BE2C (cell line): ENCODE measurements at regions not wholly inside any gene's neighbourhood (a gene's known extent, or its start where the extent isn't known, plus 50 kb on each side); places are given as distances from the start of the nearest gene placed in this dataset.
"Not testable (repeated sequence)": the region's sequence is repeated elsewhere in the genome, so short reads cannot be mapped to it uniquely, and the experiment has no call there.

Experiments
- DNase-seq: peaks from one replicate; pipeline ENCODE4 v3.0.0-alpha.2; 2020
- H3K27me3 ChIP-seq: fragments of 250-450 bp; sonication (Bioruptor Pico); 2 replicates; pipeline ENCODE4 v1.5.1; 2020; ENCODE audit warnings: mild to moderate bottlenecking
- H3K36me3 ChIP-seq: fragments of 250-450 bp; sonication (Bioruptor Pico); 2 replicates; pipeline ENCODE4 v1.5.1; 2020; ENCODE audit warnings: mild to moderate bottlenecking
- H3K4me1 ChIP-seq: fragments of 250-450 bp; sonication (Bioruptor Pico); 2 replicates; pipeline ENCODE4 v1.5.1; 2020
- H3K4me3 ChIP-seq: 2 replicates; pipeline ENCODE4 v1.5.1; 2011; ENCODE audit warnings: low read depth, low read length
- H3K9me3 ChIP-seq: fragments of 250-450 bp; sonication (Bioruptor Pico); 2 replicates; pipeline ENCODE4 v1.5.1; 2020
- CTCF ChIP-seq: IDR thresholded peaks from 2 replicates; pipeline ENCODE4 v1.5.1; 2012; ENCODE audit warnings: mild to moderate bottlenecking, low read depth, low read length

- H3K4me3 ChIP-seq: no peak overlapping the region
- no peaks in the 10 kb centered on the region for H3K27me3 ChIP-seq
- H3K36me3 ChIP-seq: no peaks in the 10 kb centered on the region
- no peak for DNase-seq
- TF ChIP-seq CTCF: no peak
- H3K9me3 ChIP-seq: no peaks in the 10 kb centered on the region
- H3K4me1 ChIP-seq: no peaks in the 10 kb centered on the region; the same call in 1 of the 2 replicates
Measured at GRCh38 chr11:116044520-116044919, 540.3 kb upstream of the CADM1 start.

- Histone ChIP-seq H3K4me3 (no peak overlapping the region), H3K9me3 (no peaks in the 10 kb centered on the region), H3K27me3 (no peaks in the 10 kb centered on the region), H3K36me3 (no peaks in the 10 kb centered on the region), H3K4me1 (no peaks in the 10 kb centered on the region; the same call in 1 of the 2 replicates)
- DNase-seq: no peak
- no peak for TF ChIP-seq CTCF
Measured at GRCh38 chr11:116043857-116044256, 539.6 kb upstream of the CADM1 start.

GRCh38 chr11:116043059-116043458, 538.8 kb upstream of the CADM1 start:
- H3K27me3 ChIP-seq, H3K4me1 ChIP-seq, H3K9me3 ChIP-seq, H3K36me3 ChIP-seq, DNase-seq, H3K4me3 ChIP-seq: not testable (repeated sequence)

GRCh38 chr11:116042146-116042545, 537.9 kb upstream of the CADM1 start:
- no peaks in the 10 kb centered on the region; the same call in none of the 2 replicates for H3K4me1 ChIP-seq
- no peak for DNase-seq
- no peaks in the 10 kb centered on the region for H3K9me3 ChIP-seq
- no peak overlapping the region for H3K4me3 ChIP-seq
- TF ChIP-seq CTCF: no peak
- H3K36me3 ChIP-seq: no peaks in the 10 kb centered on the region
- H3K27me3 ChIP-seq: no peaks in the 10 kb centered on the region

- H3K4me1 ChIP-seq: peaks cover 17% of the 10 kb centered on the region
- H3K36me3 ChIP-seq: no peaks in the 10 kb centered on the region
- DNase-seq: peak; percentile 33
- no peaks in the 10 kb centered on the region for H3K9me3 ChIP-seq
- TF ChIP-seq CTCF: no peak
- no peak overlapping the region for H3K4me3 ChIP-seq
- H3K27me3 ChIP-seq: no peaks in the 10 kb centered on the region
Measured at GRCh38 chr11:116037861-116038260, 533.6 kb upstream of the CADM1 start.

- Histone ChIP-seq H3K9me3 (no peaks in the 10 kb centered on the region), H3K27me3 (no peaks in the 10 kb centered on the region), H3K4me3 (no peak overlapping the region), H3K4me1 (peaks cover 17% of the 10 kb centered on the region), H3K36me3 (no peaks in the 10 kb centered on the region)
- DNase-seq: peak; percentile 27
- TF ChIP-seq CTCF: no peak
Measured at GRCh38 chr11:116035977-116036376, 531.8 kb upstream of the CADM1 start.
